LoVo (cell line): ENCODE measurements at regions not wholly inside any gene's neighbourhood (a gene's known extent, or its start where the extent isn't known, plus 50 kb on each side); places are given as distances from the start of the nearest gene placed in this dataset.
A peak's percentile ranks its signal among the peaks of the same experiment; 100 is the strongest.

Experiments used
- DNase-seq: peaks from one replicate; pipeline ENCODE4 v3.0.0-alpha.2; 2016; ENCODE audit warnings: low spot score

DNA sequence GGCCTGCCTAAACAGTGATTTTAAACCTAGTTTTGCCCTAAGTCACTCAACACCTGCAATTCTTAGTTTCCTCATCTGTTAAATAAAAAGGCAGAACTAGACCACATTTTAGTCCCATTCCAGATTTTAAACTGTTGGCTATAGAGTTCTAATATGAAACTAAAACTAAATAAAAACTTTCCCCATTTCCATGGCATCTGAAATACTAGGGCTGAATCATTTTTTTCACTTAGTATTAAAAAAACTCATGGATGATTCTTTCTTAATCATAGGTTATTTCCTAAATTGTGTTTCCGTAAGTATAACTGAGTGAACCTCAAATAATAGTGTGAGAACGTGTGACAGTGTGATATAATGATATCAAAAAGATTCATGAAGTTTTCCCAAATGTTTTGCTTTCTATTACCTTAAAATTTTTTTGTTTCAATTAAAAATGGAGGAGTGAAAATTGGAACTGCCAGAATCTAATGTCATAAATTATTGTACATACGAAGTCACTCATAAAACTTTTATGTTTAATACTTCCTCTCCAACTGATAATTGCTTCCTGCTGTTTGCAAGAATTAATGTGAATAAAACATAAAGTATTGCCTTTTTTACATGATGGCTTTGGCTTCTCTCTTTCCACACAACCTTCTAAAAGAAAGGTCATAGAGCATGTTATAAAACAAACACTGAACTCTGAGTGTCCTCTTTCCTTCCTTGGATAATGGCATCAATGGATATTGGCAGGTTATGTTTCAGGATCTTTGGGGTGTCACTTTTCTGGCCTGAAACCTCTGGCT is 315.1 kb upstream of the MME start:
- DNase-seq = no peak

DNA sequence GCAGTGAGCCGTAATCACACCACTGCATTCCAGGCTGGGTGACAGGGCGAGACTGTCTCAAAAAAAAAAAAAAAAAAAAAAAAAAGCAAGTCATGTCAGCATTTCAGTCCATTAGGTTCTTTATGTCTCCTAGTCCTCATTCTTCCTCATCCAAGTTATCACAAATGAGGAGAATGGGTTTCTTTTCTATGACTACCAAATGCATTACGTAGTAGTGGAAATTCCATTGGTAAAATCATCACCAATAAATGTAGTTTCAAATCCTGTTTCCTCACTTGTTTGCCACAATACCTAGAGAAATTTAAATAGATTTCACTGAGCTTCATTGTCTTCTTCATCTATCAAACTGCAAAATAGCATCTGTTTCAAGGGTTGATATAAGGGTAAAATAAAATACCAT is 317.6 kb upstream of the MME start:
- DNase-seq = no peak

DNA sequence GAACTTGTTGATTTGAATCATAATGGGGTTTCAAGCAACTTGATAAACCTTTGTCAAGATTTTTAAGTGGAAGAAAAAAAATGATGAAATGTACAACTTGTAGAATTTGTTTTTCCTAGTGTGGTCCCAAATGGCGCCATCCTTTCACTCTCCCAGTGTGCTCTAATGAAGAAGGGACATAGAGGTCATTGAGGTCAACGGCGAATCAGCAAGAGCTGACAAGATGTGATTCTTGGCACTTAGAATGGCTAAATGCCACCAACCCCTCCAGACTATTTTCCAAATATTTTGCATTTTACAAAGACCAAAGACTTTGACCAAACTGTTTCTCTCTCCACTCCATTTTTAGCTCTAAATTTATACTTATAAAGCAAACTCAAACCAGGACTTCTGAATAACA is 320.2 kb upstream of the MME start:
- DNase-seq = no peak

DNA sequence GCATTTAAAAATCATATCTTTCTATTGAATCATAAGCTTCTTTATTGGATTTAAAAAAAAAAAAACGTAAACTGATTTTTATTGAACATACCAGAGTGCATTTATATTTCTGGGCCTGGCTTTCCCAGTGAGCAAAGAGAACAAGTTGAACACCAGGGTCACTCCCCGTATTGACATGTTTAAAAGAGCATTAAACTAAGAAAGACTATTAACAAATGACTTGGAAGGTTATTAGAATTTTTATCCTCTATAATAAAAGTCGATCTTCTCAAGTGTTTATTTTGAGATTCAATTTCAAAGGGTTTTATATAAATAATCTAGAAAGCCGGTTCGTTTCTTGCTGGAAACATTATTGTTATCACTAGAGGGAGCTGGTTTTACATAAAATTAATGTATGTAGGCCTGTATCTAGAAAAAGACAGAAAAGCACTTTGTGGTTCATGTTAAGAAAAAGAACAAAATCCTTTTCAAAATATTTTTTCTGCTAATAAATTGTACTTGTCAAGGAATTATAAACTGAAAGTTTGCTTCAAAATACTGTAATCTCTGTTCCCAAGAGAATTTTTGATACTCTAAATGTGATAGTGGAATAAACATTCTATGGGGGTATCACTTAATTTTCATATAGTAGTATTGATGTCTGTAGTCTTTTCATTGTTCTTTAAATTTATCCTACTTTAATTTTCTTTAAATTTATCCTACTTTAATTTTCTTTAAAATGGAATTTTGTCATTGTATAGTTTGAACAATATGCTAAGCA is 321.8 kb upstream of the MME start:
- DNase-seq = peak; percentile 31

DNA sequence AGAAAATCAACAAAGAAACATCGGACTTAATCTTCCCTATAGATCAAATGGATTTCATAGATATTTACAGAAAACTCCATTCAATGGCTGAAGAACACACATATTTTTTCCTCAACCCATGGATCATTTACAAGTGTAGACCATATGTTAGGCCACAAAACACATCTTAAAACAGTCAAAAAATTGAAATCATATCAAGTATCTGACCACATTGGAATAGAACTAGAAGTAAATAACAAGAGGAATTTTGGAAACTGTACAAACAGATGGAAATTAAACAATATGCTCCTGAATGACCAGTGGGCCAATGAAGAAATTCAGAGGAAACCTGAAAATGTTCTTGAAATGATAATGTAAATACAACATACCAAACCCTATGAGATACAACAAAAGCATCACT is 323.1 kb upstream of the GPR149 start:
- no peak for DNase-seq

DNA sequence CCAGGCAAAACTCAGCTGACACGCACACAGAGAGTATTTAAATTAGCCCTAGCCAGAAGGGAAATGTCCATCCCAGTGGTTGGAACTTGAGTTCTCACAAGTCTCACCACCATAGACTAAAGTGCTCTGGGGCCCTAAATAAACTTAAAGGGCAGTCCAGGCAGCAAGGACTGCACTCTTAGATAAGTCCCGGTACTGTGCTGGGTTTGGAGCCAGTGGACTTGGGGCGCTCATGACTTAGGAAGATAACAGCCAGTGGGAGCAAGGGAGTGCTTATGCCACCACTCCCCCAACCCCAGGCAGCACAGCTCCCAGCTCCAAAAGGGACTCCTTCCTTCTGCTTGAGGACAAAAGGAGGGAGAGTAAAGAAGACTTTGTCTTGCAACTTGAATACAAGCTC is 319.5 kb upstream of the GPR149 start:
- DNase-seq = no peak

DNA sequence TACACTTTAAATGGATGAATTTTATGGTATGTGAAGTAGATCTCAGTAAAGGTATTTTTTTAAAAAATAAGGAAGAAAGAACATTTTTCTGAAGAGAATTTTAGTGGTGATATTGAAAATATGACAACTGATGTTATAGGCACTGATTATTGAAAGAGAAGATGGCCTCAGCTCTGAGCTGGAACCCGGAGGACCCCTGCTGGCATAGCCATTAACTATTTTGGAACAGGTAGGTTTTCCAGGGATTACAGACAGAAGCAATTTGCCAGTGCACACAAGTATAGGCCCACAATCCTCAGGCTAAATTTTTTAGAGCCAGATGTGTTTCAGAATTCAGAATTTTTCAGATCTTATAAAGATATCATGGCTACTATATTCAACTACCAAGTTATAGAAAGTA is 315.9 kb upstream of the GPR149 start:
- no peak for DNase-seq

DNA sequence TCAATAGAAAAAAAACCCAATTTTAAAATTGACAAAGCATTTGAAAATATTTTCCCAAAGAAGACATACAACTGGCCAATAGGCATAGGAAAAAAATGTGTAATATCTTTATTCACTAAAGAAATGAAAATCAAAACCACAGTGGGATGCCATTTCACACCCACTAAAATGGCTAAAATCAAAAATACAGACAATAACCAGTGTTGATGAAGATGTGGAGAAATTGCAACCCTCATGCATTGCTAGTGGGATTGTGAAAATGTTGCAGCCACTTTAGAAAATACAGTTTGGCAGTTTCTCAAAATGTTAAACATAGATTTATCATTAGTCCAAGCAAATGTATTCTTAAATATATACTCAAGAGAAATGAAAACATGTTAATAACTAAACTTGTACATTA is 315.1 kb upstream of the GPR149 start:
- no peak for DNase-seq

DNA sequence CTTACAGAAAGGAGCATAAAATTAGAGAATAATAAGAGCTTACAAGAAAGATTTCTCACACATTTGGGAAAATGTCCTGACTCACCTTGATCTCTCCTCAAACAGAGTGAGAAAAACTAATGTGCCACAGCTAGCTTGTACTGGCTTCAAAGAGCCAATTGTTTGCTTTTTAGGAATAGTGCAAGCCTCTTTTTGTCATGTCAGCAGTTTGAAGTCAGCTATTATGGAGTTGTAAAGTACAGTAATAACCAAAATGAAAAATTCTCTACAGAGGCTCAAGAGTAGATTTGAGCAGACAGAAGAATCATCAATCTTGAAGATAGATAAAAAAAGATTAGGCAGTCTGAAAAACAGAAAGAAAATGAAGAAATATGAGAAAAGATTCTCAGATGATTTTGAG is 313.4 kb upstream of the GPR149 start:
- no peak for DNase-seq

DNA sequence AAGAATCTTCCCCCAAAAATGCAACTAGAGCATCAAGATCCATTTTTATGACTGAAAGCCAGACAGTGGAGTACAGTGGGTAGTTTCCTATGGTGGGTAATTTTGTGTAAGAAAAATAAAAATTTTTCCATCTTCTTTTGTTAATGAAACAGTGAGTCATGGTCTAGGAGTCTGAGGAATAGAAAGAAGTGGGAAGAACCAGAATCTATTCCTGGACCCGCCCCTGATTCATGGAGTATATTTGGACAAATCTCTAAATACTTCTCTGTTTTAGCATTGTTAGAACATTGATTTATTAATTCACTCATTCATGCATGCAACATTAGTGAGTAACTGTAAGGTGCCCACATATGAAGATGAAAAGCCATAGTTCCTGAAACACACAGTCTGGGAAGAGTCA is 304.5 kb upstream of the GPR149 start:
- no peak for DNase-seq

DNA sequence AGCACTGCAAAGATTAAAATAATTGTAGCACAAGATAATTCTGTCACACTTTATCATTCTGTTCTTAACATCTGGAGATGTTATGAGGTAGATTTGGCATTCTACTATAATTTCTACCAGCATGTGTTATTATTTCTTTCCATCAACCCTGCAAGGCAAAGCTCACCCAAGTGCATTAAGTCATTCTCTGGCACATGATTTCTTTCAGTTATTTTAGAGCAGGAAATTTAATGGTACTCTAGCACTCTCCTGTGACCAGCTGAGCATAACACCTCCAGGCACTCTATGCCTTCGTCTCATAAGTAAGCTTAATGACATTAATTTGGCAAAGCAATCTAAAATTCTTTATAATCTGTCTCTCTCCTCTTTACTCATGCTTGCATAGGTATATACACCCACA is 300.2 kb upstream of the GPR149 start:
- no peak for DNase-seq

DNA sequence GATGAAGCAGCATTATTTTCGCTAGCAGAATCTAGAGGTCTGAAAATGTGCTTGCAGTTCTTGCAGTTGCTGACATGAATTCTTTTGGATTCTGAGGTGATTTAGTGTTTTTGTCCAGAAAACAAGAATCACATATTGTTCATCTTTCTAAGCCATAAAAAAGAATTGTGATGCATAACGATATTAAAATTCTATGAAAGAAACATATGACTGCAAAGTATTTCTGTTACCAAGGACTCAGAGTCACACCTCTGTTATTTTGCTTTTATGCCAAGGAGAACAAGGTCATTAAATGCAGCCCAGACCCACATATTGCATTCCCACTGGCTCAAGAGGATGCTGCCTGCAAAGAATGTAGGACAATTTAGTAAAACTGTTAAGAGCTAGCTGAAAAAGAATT is 299.8 kb upstream of the GPR149 start:
- DNase-seq = no peak

DNA sequence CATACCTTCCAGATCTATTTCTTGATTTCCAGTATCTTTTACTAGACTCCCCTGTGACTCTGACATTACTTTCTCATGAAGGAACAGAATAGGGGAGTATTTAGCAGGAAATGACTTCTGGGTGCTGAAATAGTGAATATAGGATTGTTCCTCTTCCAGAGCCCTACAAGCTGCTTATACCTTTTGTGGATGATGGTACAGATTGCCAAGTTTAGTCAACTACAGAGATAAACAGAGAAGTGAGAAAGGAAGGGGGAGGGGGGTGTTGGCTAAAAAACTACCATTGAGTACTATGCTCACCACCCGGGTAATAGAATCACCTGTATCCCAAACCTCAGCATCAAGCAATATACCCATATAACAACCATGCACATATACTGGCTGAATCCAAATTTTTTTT is 298.3 kb upstream of the GPR149 start:
- no peak for DNase-seq

DNA sequence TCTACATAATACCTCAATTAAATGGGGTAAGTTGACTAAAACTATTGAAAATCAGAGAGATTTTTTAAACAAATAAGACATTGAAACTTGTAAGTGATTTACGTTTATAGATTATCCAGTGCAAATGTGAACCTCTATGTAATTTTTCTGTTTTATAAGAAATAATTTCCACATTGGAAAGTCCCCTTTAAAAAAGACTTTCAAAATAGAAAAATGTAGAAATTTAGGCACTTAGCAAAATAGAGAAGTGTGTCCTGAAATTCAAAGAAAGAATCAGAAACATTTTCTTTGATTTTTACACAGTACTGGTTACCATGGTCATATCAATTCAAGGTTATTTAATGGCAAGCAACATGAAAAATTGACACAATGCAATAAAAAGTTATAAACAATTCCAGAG is 290.9 kb upstream of the GPR149 start:
- no peak for DNase-seq

DNA sequence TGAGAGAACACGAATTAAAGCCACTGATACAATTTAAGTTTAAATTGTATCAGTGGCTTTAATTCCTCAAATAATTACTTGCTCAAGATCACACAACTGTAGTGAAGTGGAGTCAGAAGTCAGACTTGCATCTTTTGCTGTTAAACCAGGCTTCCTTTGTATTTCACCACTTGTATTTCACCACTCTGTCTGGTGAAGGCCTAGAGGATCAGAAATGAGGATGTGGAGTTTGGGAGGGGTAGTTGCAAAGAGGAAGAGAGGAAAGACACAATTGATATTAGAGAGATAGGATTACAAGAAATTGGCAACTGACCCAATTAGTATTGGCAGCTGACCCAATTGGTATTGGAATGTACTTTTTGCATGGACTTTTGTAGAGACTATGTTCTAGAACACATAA is 288.1 kb upstream of the GPR149 start:
- DNase-seq = no peak

DNA sequence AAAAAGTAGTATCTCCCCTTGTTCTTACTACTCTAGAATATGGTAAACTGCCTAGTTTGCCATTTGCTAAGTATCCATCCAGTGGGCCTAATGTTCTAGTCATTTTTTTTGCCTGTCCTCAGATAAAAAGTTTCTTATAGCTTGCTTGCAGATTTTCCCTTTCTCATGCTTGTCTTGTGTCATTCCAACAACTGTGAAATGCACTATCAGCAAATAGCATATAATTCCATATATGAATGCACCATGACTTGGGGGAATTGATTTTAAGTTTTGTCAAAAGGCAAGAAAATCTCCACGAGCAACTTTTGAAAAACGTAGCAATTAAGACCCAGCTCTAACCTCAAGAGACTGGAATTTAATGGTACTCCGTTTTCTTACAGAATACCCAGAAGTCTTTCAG is 286.2 kb upstream of the GPR149 start:
- DNase-seq = no peak

DNA sequence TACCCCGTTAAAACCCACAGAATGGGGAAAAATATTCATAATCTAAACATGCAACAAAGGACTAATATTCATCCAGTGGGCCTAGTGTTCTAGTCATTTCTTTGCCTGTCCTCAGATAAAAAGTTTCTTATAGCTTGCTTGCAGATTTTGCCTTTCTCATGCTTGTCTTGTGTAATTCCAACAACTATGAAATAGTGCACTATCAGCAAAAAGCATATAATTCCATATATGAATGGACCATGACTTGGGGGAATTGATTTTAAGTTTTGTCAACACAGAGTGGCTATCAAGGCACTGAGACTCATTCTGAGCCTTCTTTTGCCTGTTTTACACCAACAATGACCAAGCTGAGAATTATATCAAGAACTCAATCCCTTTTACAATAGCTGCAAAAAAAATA is 278.6 kb upstream of the GPR149 start:
- DNase-seq = no peak

DNA sequence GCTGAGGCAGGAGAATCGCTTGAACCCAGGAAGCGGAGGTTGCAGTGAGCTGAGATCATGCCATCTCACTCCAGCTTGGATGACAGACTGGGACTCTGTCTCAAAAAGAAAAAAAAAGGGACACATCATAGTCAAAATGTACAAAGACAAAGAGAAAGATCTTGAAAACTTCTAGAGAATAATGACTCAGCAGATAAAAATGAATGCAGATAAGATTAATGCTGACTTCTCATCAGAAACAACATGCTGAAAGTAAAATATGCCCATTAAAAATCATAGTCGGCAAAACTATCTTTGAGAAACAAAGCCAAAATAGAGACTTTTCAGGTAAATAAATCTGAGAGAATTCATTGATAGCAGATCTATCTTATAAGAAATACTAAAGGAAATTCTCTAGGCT is 271.1 kb upstream of the GPR149 start:
- DNase-seq = no peak

DNA sequence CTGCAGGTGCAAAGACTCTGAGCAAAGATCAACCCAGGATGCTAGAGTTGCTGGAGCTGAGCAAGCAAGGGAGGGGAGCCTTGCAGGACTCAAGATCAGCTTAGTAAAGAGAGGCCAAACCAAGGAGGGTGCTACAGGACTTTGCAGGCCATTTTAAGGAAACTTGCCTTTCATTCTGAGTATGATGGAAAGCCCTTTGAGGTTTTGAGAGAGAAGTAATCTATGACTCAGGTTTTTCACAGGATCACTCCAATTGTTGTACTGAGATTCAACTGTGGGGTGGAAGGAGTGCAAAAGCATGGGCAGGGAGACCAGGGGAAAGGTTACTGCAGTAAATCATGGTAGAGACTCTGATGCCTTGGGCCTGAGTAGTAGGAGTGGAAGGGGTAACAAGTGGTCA is 260.4 kb upstream of the GPR149 start:
- DNase-seq = no peak

DNA sequence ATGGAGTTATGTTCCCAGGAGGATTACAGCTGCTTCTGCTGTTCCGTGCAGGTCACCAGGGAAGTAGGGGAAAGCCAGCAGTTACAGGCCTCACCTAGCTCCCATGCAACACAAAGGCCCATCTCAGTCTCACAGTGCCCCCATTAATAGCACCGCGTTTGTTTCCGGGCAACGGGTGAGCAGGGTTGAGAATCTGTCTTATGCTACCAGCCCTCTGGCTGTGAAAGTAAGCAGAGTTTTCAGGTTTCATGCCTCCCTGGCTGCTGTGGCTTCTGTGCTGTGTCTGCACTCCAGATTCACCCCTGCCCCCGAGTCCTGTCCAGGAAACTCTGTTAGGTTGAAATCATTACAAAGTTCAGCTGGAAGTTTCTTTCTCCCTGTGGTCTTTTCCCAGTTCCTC is 254.4 kb upstream of the GPR149 start:
- DNase-seq = no peak

DNA sequence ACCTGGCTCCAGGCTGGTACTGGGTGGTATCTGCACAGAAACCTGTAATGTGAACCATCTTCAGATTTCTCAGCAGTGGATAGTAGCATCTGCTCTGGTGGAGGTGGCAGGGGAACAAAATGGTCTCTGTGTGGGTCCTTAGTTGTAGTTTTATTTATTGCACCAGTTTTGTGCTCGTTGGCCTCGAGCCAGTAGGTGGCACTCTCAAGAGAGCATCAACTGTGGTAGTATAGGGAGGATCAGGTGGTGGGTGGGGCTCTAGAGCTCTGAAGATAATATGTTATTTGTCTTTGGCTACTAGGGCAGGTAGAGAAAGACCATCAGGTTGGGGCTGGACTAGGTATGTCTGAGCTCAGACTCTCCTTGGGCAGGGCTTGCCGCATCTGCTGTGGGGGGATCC is 254.0 kb upstream of the GPR149 start:
- no peak for DNase-seq

DNA sequence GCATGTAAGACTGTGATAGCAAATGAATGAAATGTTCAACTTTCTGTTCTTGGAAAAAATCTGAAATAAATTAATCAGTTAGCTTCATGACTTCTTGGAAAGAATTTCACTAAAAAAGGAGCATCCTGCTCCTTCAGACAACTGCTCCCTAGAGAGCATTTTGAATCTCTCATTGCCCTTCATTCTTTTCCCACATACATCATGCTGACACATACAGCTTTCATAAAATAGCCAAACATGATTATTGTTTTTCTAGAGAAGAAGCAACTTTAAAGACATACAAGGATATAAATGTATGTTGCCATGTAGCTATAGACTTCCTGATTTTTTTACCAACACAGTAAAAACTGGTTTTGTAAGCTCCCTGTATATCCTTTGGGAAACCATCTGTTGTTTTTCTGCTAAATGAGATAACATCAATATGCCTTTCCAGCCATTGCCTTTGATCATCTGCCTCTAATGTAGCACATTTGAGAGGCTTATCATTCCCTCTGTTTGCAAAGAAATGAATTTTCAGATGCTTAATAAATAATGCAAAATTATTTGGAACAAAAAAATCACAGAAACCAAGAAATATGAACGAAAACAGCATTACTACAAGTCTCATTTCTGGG is 248.2 kb upstream of the GPR149 start:
- no peak for DNase-seq

DNA sequence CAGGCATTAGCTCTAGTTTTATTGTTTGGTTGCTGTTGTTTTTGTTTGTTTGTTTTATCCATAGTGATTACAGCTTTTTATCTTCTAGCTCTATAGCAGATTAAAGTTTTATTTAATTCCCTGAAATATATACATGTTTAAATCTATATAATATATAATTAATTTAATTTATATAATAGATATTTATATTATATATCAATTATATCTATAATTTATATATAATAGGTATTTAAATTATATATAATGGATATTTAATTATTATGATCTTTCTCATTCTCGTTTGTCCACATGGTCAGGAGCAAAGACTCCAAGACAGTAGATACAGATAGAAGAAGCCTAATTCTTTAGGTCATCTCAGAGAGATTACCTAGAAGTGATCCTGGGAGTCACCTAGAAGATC is 238.8 kb upstream of the GPR149 start:
- DNase-seq = no peak

DNA sequence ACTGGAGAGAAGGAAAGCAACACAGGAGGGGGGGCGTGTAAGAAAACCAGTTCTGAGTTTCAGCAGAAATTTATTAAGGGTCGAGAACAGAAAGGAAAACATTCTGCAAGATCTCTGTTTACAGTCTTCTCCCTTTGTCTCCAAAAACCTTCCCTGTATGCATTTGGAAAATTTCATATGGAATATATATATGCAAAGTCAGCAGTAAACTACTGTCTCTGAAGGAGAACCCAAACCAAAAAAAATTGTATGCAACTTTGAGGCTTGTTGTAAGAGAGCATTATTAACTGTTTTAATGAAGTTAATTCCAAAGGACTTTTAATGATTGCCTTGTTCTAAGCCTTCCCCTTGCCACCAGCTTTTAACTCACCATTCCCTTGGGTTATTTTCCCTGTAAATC is 238.2 kb upstream of the GPR149 start:
- no peak for DNase-seq
